Liver (tissue), 8 donors: ENCODE measurements at regions not wholly inside any gene's neighbourhood (a gene's known extent, or its start where the extent isn't known, plus 50 kb on each side); places are given as distances from the start of the nearest gene placed in this dataset.
"Not testable (repeated sequence)": the region's sequence is repeated elsewhere in the genome, so short reads cannot be mapped to it uniquely, and the experiment has no call there.

ENCODE experiments used
- DNase-seq: peaks from one replicate; pipeline ENCODE4 v3.0.0-alpha.2; 2017; ENCODE audit warnings: low spot score
- H3K27ac ChIP-seq, 2 donors: one replicate each; pipeline ENCODE4 v1.7.0; 2013; ENCODE audit warnings: inconsistent platforms in 2 of 2, low read length in 2 of 2, control low read depth in 1 of 2, low read depth in 1 of 2, mild to moderate bottlenecking in 1 of 2
- H3K27me3 ChIP-seq, 4 donors: one replicate each; pipeline versions ENCODE4 v1.6.1 to v1.7.0; 2013; ENCODE audit warnings: low read length in 3 of 4, inconsistent platforms in 1 of 4, mild to moderate bottlenecking in 1 of 4, moderate library complexity in 1 of 4; ENCODE audit not compliant: control insufficient read depth in 4 of 4, insufficient read depth in 4 of 4
- H3K36me3 ChIP-seq, 4 donors: one replicate each; pipeline versions ENCODE4 v1.6.1 to v1.7.0; 2013; ENCODE audit warnings: low read length in 3 of 4, mild to moderate bottlenecking in 3 of 4, low read depth in 1 of 4, moderate library complexity in 1 of 4; ENCODE audit not compliant: control insufficient read depth in 4 of 4, insufficient read depth in 3 of 4
- H3K4me1 ChIP-seq, 4 donors: one replicate each; pipeline versions ENCODE4 v1.6.1 to v1.7.0; 2013; ENCODE audit warnings: low read length in 3 of 4, mild to moderate bottlenecking in 3 of 4, moderate library complexity in 1 of 4; ENCODE audit not compliant: control insufficient read depth in 4 of 4, insufficient read depth in 4 of 4
- H3K4me3 ChIP-seq, 3 donors: one replicate each; pipeline versions ENCODE4 v1.6.1 to v1.7.0; 2013; ENCODE audit warnings: low read length in 3 of 3, control low read depth in 1 of 3, low read depth in 1 of 3, mild to moderate bottlenecking in 1 of 3
- H3K9ac ChIP-seq, 2 donors: one replicate each; pipeline ENCODE4 v1.7.0; 2013; ENCODE audit warnings: low read length in 2 of 2, mild to moderate bottlenecking in 2 of 2, moderate library complexity in 2 of 2, control low read depth in 1 of 2, low read depth in 1 of 2
- H3K9me3 ChIP-seq, 4 donors: one replicate each; pipeline versions ENCODE4 v1.6.1 to v1.7.0; 2013; ENCODE audit warnings: low read length in 3 of 4; ENCODE audit not compliant: control insufficient read depth in 4 of 4
- ATF3 ChIP-seq: IDR thresholded peaks from 2 replicates; pipeline ENCODE4 v1.6.1; 2016; ENCODE audit warnings: antibody characterized with exemption
- CTCF ChIP-seq: fragments of 150-350 bp; IDR thresholded peaks from 2 replicates; pipeline ENCODE4 v1.5.1; 2017; ENCODE audit warnings: improper control_type of control experiment, low read depth, low read length; ENCODE audit not compliant: missing input control
- EGR1 ChIP-seq, 2 donors: IDR thresholded peaks; 2 replicates each; pipeline ENCODE4 v1.6.1; 2016 to 2018; ENCODE audit warnings: antibody characterized with exemption in 2 of 2, low read depth in 2 of 2
- FOXA1 ChIP-seq: IDR thresholded peaks from 2 replicates; pipeline ENCODE4 v1.6.1; 2016; ENCODE audit warnings: antibody characterized with exemption
- FOXA2 ChIP-seq: IDR thresholded peaks from 2 replicates; pipeline ENCODE4 v1.6.1; 2016; ENCODE audit warnings: antibody characterized with exemption
- GABPA ChIP-seq, 2 donors: IDR thresholded peaks in 1 of 2; conservative IDR thresholded peaks in 1 of 2; 2 replicates each; pipeline ENCODE4 v1.6.1; 2016; ENCODE audit warnings: antibody characterized with exemption in 2 of 2, mild to moderate bottlenecking in 1 of 2, moderate library complexity in 1 of 2
- HNF4A ChIP-seq, 2 donors: conservative IDR thresholded peaks; 2 replicates each; pipeline ENCODE4 v1.6.1; 2016; ENCODE audit warnings: antibody characterized with exemption in 2 of 2, mild to moderate bottlenecking in 2 of 2
- HNF4G ChIP-seq: IDR thresholded peaks from 2 replicates; pipeline ENCODE4 v1.6.1; 2016; ENCODE audit warnings: antibody characterized with exemption
- JUND ChIP-seq, 2 donors: IDR thresholded peaks; 2 replicates each; pipeline ENCODE4 v1.6.1; 2016; ENCODE audit warnings: antibody characterized with exemption in 2 of 2
- MAX ChIP-seq: IDR thresholded peaks from 2 replicates; pipeline ENCODE4 v1.6.1; 2016; ENCODE audit warnings: antibody characterized with exemption
- NR2F2 ChIP-seq: IDR thresholded peaks from 2 replicates; pipeline ENCODE4 v1.6.1; 2016; ENCODE audit warnings: antibody characterized with exemption
- RAD21 ChIP-seq, 2 donors: IDR thresholded peaks; 2 replicates each; pipeline ENCODE4 v1.6.1; 2016; ENCODE audit warnings: antibody characterized with exemption in 2 of 2, mild to moderate bottlenecking in 2 of 2
- REST ChIP-seq: IDR thresholded peaks from 2 replicates; pipeline ENCODE4 v1.6.1; 2016; ENCODE audit warnings: antibody characterized with exemption, mild to moderate bottlenecking
- RXRA ChIP-seq, 2 donors: IDR thresholded peaks; 2 replicates each; pipeline ENCODE4 v1.6.1; 2017 to 2018; ENCODE audit warnings: antibody characterized with exemption in 2 of 2, mild to moderate bottlenecking in 1 of 2
- SP1 ChIP-seq: IDR thresholded peaks from 2 replicates; pipeline ENCODE4 v1.6.1; 2018; ENCODE audit warnings: antibody characterized with exemption, mild to moderate bottlenecking
- TAF1 ChIP-seq: conservative IDR thresholded peaks from 2 replicates; pipeline ENCODE4 v1.6.1; 2016; ENCODE audit warnings: antibody characterized with exemption, mild to moderate bottlenecking
- YY1 ChIP-seq: IDR thresholded peaks from 2 replicates; pipeline ENCODE4 v1.6.1; 2016; ENCODE audit warnings: antibody characterized with exemption, mild to moderate bottlenecking
- ZBTB33 ChIP-seq: IDR thresholded peaks from 2 replicates; pipeline ENCODE4 v1.6.1; 2016; ENCODE audit warnings: antibody characterized with exemption
- WGBS: extraction: QIAGEN DNeasy Blood & Tissue Kit; methylation state at CpG from one replicate; pipeline ENCODE4 v1.1.7; 2013; 5-methylcytosine and 5-hydroxymethylcytosine counted together
- donor health status: healthy.
- donor health status: healthy.
- donor health status: healthy.
- donor health status: healthy.
- donor health status: healthy.

GRCh38 chr3:21962456-21962855, 211.4 kb upstream of the ZNF385D start:
- H3K36me3 ChIP-seq = no peaks in the 10 kb centered on the region
- DNase-seq = no peak
- WGBS = 17% methylated on average over 1 of the region's 1 CpG
- no peak overlapping the region for H3K4me3 ChIP-seq
- H3K27ac ChIP-seq = no peak overlapping the region
- no peaks in the 10 kb centered on the region for H3K27me3 ChIP-seq
- no peak overlapping the region for H3K9ac ChIP-seq
- no peaks in the 10 kb centered on the region for H3K9me3 ChIP-seq
- peaks cover 0 to 20% (median 8%) of the 10 kb centered on the region in 4 donors for H3K4me1 ChIP-seq
- TF ChIP-seq HNF4G (no peak), SP1 (no peak), EGR1 (IDR thresholded peaks at IDR 0.05; ENCODE audit: low read depth in 2 of 2) (no peak), YY1 (no peak), MAX (no peak), ATF3 (no peak), RXRA (IDR thresholded peaks at IDR 0.05) (no peak), ZBTB33 (no peak), FOXA1 (no peak), TAF1 (no peak), FOXA2 (no peak), RAD21 (IDR thresholded peaks at IDR 0.05) (no peak)

- H3K9me3 ChIP-seq, H3K4me3 ChIP-seq, H3K27ac ChIP-seq, H3K9ac ChIP-seq, H3K36me3 ChIP-seq, H3K27me3 ChIP-seq, H3K4me1 ChIP-seq, DNase-seq: not testable (repeated sequence)
- TF ChIP-seq HNF4A (conservative IDR thresholded peaks at IDR 0.05) = peak in 1 of 2 donors; percentile 21
- 70% methylated on average over 8 of the region's 8 CpGs for WGBS
Measured at GRCh38 chr3:21966457-21966856, 215.4 kb upstream of the ZNF385D start.

- WGBS = 84% methylated on average over 1 of the region's 1 CpG
- Histone ChIP-seq H3K4me3 (no peak overlapping the region), H3K36me3 (no peaks in the 10 kb centered on the region), H3K9ac (no peak overlapping the region), H3K27ac (no peak overlapping the region), H3K9me3 (no peaks in the 10 kb centered on the region), H3K4me1 (no peaks in the 10 kb centered on the region), H3K27me3 (no peaks in the 10 kb centered on the region)
- TF ChIP-seq NR2F2 (no peak), EGR1 (IDR thresholded peaks at IDR 0.05; ENCODE audit: low read depth in 2 of 2) (no peak), RAD21 (IDR thresholded peaks at IDR 0.05) (no peak), GABPA (IDR thresholded peaks at IDR 0.05 in 1 of 2, conservative IDR thresholded peaks at IDR 0.05 in 1 of 2) (no peak), FOXA2 (no peak), JUND (IDR thresholded peaks at IDR 0.05) (no peak), CTCF (no peak), HNF4G (no peak), MAX (no peak), YY1 (no peak), RXRA (IDR thresholded peaks at IDR 0.05) (no peak), REST (no peak), ATF3 (no peak)
- no peak for DNase-seq
Measured at GRCh38 chr3:21979706-21980105, 228.7 kb upstream of the ZNF385D start.
